ENCODE measurements at regions not wholly inside any gene's neighbourhood (a gene's known extent, or its start where the extent isn't known, plus 50 kb on each side); places are given as distances from the start of the nearest gene placed in this dataset.

GRCh38 chr12:19687371-19687770 is 248.1 kb downstream of the AEBP2 start:
- no peak overlapping the region for H3K4me3 Mint-ChIP-seq (ENCODE audit: unreplicated experiment)
- no peaks in the 10 kb centered on the region for H3K36me3 Mint-ChIP-seq (ENCODE audit: low read depth, unreplicated experiment)
- H3K27me3 Mint-ChIP-seq (ENCODE audit: unreplicated experiment): peaks cover 3% of the 10 kb centered on the region

GRCh38 chr12:19688532-19688931 is 249.2 kb downstream of the AEBP2 start:
- no peak overlapping the region for H3K27ac Mint-ChIP-seq (ENCODE audit: unreplicated experiment)
- no peak overlapping the region for H3K4me3 Mint-ChIP-seq (ENCODE audit: unreplicated experiment)
- no peak for TF ChIP-seq CTCF (IDR thresholded peaks at IDR 0.05; ENCODE audit: unreplicated experiment)
- H3K9me3 Mint-ChIP-seq (ENCODE audit: unreplicated experiment): no peaks in the 10 kb centered on the region
- DNase-seq (ENCODE audit: low spot score): no peak
- H3K27me3 Mint-ChIP-seq (ENCODE audit: unreplicated experiment): peaks cover 3% of the 10 kb centered on the region
- no peaks in the 10 kb centered on the region for H3K36me3 Mint-ChIP-seq (ENCODE audit: low read depth, unreplicated experiment)
- H3K4me1 Mint-ChIP-seq (ENCODE audit: unreplicated experiment): peaks cover 34% of the 10 kb centered on the region

More at GRCh38 chr12:19687371-19687770, 248.1 kb downstream of the AEBP2 start:
- H3K27ac Mint-ChIP-seq (ENCODE audit: unreplicated experiment): no peak overlapping the region
- DNase-seq (ENCODE audit: low spot score): no peak
- peaks cover 40% of the 10 kb centered on the region for H3K4me1 Mint-ChIP-seq (ENCODE audit: unreplicated experiment)
- TF ChIP-seq CTCF (IDR thresholded peaks at IDR 0.05; ENCODE audit: unreplicated experiment): no peak
- H3K9me3 Mint-ChIP-seq (ENCODE audit: unreplicated experiment): no peaks in the 10 kb centered on the region

- H3K9me3 Mint-ChIP-seq (ENCODE audit: unreplicated experiment): no peaks in the 10 kb centered on the region
- no peak for DNase-seq (ENCODE audit: low spot score)
- TF ChIP-seq CTCF (IDR thresholded peaks at IDR 0.05; ENCODE audit: unreplicated experiment): no peak
- H3K4me3 Mint-ChIP-seq (ENCODE audit: unreplicated experiment): no peak overlapping the region
- peaks cover 3% of the 10 kb centered on the region for H3K27me3 Mint-ChIP-seq (ENCODE audit: unreplicated experiment)
- H3K27ac Mint-ChIP-seq (ENCODE audit: unreplicated experiment): no peak overlapping the region
- H3K36me3 Mint-ChIP-seq (ENCODE audit: low read depth, unreplicated experiment): no peaks in the 10 kb centered on the region
- peaks cover 30% of the 10 kb centered on the region for H3K4me1 Mint-ChIP-seq (ENCODE audit: unreplicated experiment)
Measured at GRCh38 chr12:19689226-19689625, 249.9 kb downstream of the AEBP2 start.

- H3K9me3 Mint-ChIP-seq (ENCODE audit: unreplicated experiment): no peaks in the 10 kb centered on the region
- no peak for TF ChIP-seq CTCF (IDR thresholded peaks at IDR 0.05; ENCODE audit: unreplicated experiment)
Measured at GRCh38 chr12:19689801-19690472, 250.6 kb downstream of the AEBP2 start.

GRCh38 chr12:19692091-19692490 is 252.8 kb downstream of the AEBP2 start:
- no peak for DNase-seq (ENCODE audit: low spot score)
- Mint-ChIP-seq H3K9me3 (ENCODE audit: unreplicated experiment) (no peaks in the 10 kb centered on the region), H3K27ac (ENCODE audit: unreplicated experiment) (no peak overlapping the region), H3K36me3 (ENCODE audit: low read depth, unreplicated experiment) (no peaks in the 10 kb centered on the region), H3K4me3 (ENCODE audit: unreplicated experiment) (no peak overlapping the region), H3K27me3 (ENCODE audit: unreplicated experiment) (no peaks in the 10 kb centered on the region), H3K4me1 (ENCODE audit: unreplicated experiment) (peaks cover 19% of the 10 kb centered on the region)
- no peak for TF ChIP-seq CTCF (IDR thresholded peaks at IDR 0.05; ENCODE audit: unreplicated experiment)

More at GRCh38 chr12:19689801-19690472, 250.6 kb downstream of the AEBP2 start:
- no peak for DNase-seq (ENCODE audit: low spot score)
- Mint-ChIP-seq H3K27me3 (ENCODE audit: unreplicated experiment) (peaks cover 2% of the 10 kb centered on the region), H3K27ac (ENCODE audit: unreplicated experiment) (no peak overlapping the region), H3K36me3 (ENCODE audit: low read depth, unreplicated experiment) (no peaks in the 10 kb centered on the region), H3K4me1 (ENCODE audit: unreplicated experiment) (peaks cover 24% of the 10 kb centered on the region), H3K4me3 (ENCODE audit: unreplicated experiment) (no peak overlapping the region)
